NCI-H1048 (cell line): ENCODE measurements at regions not wholly inside any gene's neighbourhood (a gene's known extent, or its start where the extent isn't known, plus 50 kb on each side); places are given as distances from the start of the nearest gene placed in this dataset.
"Not testable (repeated sequence)": the region's sequence is repeated elsewhere in the genome, so short reads cannot be mapped to it uniquely, and the experiment has no call there.

Experiments used
- DNase-seq: peaks from one replicate; lab custom pipeline; 2025; lab: John Stamatoyannopoulos, UW

DNA sequence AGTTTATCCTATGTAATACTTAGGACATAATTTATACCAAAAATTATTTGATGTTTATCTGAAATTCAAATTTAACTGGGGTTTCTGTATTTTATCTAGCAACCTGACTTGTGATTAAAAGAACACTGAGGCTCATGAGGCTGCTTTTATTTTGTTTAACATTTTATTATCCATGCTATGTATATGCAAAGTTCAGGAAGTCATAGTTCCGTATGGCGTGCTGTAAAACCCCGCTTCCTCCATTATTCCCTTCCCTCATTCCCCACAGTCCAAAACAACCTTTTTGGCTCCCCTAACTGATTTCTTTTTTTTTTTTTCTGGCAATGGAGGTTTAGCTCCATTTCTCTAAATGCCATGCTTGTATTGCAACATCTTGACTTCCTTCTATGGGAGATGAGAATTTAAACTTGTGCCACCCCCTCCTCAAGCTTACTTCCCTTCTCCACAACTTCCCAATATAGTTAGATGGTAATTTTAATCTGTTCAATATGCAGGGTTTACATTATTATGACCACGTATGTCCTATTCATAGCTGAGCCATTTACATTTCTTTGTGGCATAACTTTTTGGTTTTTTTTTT is 138.0 kb upstream of the DNAH14 start:
- DNase-seq, result no peak

DNA sequence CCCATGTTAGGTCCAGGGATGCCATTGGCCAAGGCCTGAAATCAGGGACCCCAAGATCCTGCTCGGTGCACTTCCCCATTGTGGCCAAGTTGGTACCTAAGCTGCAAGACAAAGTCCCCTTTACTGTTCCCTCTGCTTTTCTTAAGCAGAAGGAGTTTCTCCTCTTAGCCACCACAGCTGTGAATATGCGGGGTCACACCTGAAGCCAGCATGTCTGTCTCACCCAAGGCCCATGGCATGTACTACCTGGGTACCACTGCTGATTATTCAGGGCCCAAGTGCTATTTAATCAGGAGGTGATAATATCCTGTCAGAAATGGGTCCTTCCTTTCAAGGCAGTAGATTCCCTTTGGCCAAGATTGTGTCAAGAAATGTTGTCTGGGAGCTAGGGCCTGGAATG is 133.9 kb upstream of the DNAH14 start:
- DNase-seq, result no peak

DNA sequence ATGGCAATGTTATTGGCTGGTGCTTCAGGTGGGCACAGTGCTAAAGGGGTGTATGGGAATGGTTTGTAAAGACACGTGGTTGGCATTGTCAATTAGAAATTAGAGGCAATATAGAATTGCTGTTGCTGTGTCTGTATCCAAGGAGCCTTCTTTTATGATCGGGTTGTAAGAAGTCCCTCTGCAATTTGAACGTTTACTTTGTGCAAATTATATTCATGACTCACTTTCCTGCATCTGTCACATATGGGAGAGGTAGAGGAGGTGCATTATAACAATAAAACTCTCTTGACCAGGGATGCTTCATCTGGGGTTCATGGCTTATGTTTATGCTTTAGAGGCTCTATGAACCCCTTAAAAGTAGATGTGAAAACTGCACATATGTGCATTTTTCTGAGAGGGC is 130.4 kb upstream of the DNAH14 start:
- no peak for DNase-seq

DNA sequence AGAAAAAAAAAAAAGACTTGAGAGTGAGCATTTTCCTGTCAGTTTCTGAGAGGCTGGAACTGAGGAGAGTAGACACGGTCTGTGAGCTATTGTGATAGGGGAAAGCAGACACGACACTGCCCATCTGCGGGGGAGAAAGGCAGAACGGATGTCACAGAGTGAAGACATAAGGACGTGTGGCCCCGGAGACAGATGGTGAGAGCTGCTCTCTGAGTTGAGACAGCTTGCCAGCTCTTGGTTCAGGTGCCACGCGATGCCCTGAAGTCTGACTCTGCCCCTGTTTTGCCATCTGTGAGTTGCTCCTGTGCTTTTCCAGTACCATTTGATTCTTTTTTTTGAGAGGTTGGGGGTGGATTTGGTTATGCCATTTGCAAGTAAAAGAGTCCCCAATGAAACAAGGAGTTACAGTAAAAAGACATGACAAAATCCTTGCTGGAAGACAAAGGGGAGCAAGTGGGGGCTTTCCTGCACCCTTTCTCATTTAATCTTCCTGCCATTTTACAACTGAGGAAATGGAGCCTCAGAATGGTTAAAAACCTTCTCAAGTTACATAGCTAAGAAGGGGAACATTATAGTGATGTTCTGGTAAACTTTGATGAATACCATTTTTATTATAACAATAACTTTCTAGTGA is 128.9 kb upstream of the DNAH14 start:
- DNase-seq, result no peak

DNA sequence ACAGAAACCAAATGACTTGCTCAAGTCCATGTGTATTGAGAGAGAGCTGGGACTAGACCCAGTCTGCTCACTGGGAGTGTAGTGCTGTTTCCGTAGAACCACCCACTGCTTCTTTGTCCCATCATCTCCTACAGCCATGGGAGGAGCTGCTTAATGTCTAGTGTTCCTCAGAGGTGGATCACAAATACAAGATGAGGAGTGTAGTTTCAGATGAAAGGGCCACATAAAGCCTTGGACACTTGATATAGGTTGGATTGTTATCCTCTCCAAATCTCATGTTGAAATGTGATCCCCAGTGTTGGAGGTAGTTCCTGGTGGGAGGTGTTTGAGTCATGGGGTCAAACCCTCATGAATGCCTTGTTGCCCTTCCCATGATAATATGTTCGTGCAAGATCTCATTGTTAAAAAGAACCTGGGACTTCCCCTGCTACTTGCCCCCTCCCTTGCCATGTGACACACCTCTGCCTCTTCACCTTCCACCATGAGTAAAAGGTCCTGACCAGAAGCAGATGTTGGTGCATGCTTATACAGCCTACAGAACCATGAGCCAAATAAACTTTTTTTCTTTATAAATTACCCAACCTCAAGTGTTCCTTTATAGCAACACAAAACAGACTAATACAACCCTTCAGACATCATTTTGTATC is 127.5 kb upstream of the DNAH14 start:
- DNase-seq, result no peak

DNA sequence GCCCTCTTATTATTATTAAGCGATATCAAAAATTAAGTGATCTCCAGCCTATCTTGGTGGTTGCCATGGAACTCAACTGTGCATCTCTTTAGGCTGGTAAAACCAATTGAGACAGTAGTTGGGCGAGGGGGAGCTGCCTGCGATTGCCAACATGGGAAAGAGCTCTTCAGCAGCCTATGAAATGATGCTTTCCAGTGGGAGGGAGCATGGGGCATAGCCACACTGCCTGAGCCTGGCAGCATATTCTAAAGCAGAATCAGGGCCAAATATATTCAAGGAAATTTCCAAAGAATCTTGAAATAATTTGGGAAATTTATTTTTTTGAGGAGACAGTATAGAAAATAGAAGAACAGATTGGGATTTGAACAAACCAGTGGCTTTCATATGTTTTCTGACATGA is 126.9 kb upstream of the DNAH14 start:
- DNase-seq, result no peak

DNA sequence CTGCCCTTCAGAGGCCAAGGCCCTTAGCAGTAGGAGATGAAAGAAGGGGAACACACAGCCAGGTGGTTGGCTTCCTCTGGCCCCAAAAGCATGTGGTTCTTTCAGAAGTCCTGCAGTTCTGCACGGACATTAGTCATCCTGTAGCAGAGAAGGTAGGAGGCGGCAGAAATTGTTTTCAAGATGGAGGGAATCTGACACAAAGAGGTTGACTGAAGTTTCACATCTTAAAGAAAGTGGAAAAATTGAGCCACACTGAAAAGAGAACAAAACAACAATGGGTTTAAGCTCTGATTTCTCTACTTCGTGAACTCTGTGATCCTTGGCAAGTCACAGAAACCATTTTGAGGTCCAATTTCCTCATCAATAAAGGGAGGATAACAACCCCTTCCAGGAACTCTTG is 125.3 kb upstream of the DNAH14 start:
- no peak for DNase-seq

DNA sequence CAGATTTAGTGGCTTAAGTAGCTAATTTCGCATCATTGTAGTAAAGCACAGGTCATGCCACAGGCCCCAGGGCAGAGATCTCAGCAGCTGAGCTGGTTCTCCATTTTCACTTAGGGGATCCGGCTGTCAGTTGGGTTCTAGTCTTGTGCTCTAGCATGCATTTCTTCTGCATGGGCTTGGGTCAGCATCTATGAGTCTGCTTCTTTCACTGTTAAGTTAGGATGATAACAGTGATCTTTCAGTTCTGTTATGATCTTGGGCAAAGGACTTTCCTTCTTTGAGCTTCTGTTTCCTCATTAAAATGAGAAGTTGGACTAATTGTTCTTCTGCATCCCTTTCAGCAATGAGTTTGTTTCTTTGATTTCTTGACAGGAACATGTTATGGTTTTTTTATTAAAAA is 123.6 kb upstream of the DNAH14 start:
- DNase-seq, result no peak

DNA sequence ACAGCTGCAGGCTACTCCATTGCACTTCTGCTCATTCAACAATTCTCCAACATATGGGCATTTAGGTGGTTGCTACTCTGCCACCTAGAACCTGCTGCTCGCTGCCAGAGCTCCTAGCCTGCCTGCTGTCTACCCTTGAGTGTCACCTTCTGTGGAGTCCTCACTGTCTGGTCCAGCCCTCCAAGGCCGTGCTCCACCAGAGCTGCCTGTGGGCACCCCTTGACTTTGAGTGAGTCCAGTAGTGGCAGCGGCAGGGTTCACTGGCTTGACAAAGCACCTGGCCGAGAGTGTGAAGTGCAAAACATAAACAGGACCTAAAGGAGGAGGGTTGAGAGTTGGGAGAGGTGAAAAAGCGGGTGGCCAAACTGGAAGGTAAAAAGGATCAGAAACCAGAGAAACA is 120.3 kb upstream of the DNAH14 start:
- no peak for DNase-seq

DNA sequence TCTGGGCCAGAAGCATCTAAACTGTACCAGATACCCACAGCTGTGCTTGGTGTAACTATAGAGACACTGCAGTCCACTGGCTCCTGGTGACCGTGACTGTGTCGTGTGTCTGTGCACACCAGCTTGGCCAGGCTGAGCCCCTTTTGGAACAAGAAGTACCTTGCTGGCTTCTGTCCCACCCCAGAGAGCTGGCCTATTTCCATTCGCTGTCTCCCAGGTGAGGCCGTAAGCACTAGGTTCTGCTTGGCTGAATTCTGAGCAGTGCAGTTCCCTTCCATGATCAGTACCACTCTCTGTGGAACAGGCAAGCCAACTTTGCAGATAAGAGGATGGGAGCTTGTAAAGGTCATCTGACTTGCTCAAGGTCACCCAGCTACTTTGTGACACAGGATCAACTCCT is 119.9 kb upstream of the DNAH14 start:
- no peak for DNase-seq

DNA sequence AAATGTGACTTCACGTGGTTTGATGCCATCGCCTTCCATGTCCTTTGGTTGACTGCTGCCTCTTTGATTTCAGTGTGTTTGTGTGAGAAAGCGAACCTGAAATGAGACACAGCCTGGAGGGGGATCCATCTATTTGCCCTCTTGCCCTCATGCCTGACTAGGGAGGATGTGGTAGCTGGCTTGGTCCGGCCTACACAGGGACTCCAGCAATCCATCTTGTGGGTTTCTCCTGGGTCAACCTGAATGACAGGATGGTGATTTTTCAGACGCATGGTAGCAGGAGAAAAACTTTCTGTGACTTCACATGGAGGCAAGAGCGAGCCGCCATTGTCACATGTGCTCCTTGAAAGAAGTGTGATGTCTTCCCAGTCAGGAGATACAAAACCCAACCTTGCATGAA is 117.9 kb upstream of the DNAH14 start:
- DNase-seq, result no peak

DNA sequence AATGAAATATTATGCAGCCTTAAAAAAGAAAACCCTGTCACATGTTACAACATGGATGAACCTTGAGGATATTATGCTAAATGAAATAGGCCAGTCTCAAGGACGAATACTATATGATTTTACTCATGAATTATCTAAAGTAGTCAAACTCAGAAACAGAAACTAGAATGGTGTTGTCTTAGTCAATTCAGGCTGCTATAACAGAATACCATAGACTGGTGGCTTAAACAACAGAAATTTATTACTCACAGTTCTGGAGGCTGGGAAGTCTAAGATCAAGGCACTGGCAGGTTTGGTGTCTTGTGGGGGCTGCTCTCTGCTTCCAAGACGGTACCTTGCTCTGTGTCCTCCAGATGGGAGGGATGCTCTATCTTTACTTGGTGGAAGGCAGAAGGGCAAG is 113.8 kb upstream of the DNAH14 start:
- DNase-seq, result no peak

DNA sequence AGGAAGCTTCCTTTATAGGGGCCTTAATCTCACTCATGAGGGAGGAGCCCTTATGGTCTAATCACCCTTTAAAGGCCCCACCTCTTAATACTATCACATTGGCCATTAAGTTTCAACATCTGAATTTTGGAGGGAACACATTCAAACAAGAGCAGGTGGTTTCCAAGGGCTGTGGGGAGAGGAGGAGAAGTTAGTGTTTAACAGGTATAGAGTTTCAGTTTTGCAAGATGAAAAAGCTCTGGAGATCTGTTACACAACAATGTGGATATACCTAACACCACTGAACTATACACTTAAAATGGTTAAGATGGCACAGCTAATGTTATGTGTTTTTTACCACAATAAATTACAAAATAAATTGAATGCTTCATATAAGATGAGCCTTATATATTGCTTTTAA is 113.4 kb upstream of the DNAH14 start:
- no peak for DNase-seq

DNA sequence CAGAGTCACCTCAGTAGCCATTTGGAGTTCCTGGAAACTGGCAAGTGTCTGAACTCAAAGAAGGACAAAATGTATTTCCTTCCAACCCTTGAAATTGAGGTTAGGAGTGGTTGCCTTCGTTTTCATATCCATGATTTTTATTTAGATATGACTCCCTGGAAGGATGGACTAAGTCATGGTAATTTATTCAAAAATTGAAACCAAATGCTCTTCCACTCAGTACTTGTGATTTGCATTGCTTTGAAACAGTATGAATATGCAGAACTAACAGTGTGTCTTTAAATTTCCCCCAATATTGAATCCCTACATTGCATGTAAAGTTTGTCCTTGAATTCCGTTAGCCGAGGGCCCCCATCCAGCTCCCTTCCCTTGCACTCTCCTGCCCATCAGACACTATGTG is 112.1 kb upstream of the DNAH14 start:
- no peak for DNase-seq

DNA sequence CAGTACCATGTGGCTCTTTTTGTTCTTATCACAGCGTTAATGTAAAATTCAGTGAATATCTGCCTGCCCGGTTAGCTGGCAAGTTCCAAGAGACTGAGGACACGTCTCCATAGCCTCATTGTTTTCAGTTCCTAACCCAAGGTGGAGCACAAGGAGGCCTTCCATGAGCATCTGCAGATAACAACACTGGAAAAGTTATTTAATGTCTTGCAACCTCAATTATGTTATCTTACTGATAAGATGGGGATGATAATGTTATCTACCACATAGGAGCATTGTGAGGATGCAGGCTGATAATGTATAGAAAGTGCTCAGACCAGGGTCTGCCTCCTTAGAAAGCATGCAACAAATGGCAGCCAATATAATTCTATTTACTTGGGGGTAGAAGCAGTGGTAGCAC is 109.6 kb upstream of the DNAH14 start:
- DNase-seq, result no peak

DNA sequence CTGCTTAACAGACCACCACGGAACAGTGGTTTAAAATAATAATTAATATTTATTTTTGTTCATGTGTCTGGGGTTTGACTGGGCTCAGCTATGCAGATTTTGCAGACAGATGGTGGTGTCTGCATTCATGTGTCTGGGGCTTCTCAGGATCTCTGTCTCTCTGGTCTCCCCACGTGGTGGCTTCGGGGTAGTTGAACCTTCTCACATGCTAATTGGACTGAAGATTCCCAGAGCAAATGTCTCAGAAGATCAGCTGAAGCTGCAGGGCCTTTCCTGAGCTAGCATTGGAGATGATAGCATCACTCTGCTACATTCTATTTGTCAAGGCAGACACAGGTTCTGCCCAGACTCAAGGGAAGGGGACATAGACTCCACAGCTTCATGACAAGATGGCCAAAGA is 109.1 kb upstream of the DNAH14 start:
- no peak for DNase-seq

DNA sequence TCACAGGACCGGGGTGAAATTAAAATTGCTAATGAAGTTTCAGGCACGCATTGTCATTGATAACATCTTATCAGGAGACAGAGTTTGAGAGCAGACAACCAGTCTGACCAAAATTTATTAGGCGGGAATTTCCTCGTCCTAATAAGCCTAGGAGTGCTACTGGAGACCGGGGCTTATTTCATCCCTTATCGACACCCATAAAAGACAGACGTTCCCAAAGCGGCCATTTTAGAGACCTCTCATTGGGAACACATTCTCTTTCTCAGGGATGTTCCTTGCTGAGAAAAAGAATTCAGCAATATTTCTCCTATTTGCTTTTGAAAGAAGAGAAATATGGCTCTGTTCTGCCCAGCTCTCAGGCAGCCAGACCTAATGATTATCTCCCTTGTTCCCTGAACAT is 107.7 kb upstream of the DNAH14 start:
- not testable (repeated sequence) for DNase-seq

DNA sequence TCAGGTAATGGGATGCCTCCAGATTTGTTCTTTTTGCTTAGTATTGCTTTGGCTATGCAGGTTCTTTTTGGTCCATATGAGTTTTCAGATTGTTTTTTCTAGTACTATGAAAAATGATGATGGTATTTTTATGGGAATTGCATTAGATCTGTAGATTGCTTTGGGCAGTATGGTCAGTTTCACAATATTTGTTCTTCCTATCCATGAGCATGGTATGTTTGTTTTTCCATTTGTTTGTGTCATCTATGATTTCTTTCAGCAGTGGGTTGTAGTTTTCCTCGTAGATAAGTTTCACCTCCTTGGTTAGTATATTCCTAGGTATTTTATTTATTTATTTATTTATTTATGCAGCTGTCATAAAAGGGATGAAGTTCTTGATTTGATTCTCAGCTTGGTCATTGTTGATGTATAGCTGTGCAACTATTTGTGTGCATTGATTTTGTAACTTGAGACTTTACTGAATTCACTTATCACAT is 103.9 kb upstream of the DNAH14 start:
- DNase-seq, result no peak

DNA sequence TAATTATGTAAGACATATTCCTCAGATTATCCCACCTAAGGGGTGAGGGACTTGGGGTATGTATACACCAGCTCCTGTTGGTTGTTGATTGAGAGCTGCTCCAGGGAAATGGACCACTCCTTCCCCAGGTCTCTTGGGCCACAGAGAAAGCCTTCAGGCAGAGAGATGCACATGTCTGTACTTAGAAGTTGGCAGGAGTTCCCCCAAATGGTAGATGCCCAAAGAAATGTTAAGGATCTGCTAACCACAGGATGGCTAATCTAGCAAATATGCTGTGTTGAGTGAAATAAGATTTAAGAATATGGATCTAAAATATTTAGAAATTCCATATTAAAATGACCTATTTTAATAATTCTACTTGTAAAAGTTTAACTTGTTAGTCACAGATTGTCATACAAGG is 100.8 kb upstream of the DNAH14 start:
- DNase-seq, result no peak

DNA sequence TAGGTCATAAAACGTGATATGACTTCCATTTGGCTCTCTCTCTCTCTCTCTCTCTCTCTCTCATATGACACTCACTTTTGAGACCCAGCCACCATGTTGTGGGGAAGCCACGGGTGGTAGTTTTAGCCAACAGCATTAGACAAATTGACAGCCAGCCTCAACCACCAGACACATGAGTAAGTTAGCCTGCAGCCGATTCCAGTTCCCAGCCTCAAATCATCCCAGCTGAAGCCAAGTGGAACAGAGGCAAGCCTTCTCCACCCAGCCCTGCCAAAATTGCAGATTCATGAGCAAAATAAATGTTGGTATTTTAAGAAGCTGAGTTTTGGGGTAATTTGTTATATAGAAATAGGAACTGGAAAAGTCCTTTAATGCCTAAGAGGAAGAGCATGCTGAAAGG is 98.0 kb upstream of the DNAH14 start:
- DNase-seq, result no peak

DNA sequence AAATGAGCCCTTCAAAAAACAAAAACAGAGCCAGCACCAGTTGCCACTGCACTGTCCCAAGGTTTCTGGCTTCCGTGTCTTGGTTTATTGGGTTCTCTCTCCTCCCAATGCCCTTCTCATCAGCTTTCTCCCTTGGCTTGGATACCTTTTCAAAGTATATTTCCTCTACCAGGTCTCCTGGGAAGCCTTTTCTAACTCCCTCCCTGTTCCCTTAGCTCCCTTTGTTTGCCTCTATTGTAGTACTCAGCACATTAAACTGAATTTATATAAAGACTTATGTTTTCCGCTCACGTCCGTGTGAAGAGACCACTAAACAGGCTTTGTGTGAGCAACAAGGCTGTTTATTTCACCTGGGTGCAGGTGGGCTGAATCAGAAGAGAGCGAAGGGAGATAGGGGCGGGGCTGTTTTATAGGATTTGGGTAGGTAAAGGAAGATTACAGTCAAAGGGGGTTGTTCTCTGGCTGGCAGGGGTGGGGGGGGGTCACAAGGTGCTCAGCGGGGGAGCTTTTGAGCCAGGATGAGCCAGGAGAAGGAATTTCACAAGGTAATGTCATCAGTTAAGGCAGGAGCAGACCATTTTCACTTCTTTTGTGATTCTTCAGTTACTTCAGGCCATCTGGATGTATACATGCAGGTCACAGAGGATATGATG is 89.7 kb upstream of the DNAH14 start:
- not testable (repeated sequence) for DNase-seq

DNA sequence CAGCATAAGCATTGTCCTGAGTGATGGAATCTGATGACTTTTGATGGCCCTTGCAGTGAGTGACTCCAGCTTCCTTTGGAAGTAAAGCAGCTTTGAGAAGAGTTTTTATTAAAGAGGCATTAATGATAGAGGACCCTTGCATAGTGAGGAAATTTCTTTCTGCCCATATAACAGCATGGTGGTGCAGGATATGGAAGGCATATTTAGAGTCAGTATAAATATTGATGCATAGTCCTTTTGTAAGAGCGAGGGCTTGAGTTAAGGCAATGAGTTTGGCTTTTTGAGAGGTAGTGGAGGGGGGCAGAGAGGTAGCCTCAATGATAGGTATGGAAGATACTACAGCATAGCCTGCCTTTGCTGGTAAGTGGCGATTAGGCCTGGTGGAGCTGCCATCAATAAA is 87.7 kb upstream of the DNAH14 start:
- not testable (repeated sequence) for DNase-seq
